BLaER1 (cell line): ENCODE measurements at regions not wholly inside any gene's neighbourhood (a gene's known extent, or its start where the extent isn't known, plus 50 kb on each side); places are given as distances from the start of the nearest gene placed in this dataset.

Experiments used
- H3K27ac ChIP-seq: shearing (Covaris generic); formaldehyde crosslinking; 2 replicates; pipeline ENCODE4 v1.8.1; 2022
- H3K27me3 ChIP-seq: shearing (Covaris generic); formaldehyde crosslinking; 2 replicates; pipeline ENCODE4 v1.8.1; 2022
- H3K36me3 ChIP-seq: shearing (Covaris generic); formaldehyde crosslinking; 2 replicates; pipeline ENCODE4 v1.8.1; 2022
- H3K4me1 ChIP-seq: shearing (Covaris generic); formaldehyde crosslinking; 2 replicates; pipeline ENCODE4 v1.8.1; 2022
- H3K4me2 ChIP-seq: shearing (Covaris generic); formaldehyde crosslinking; 2 replicates; pipeline ENCODE4 v1.8.1; 2022
- H3K4me3 ChIP-seq: shearing (Covaris generic); formaldehyde crosslinking; 2 replicates; pipeline ENCODE4 v1.8.1; 2022
- H3K9ac ChIP-seq: shearing (Covaris generic); formaldehyde crosslinking; 2 replicates; pipeline ENCODE4 v1.8.1; 2022
- H3K9me3 ChIP-seq: shearing (Covaris generic); formaldehyde crosslinking; 2 replicates; pipeline ENCODE4 v1.8.1; 2022
- H4K20me1 ChIP-seq: shearing (Covaris generic); formaldehyde crosslinking; 2 replicates; pipeline ENCODE4 v1.8.1; 2022
- Cebpa-rat ChIP-seq: shearing (Covaris generic); IDR thresholded peaks from 2 replicates; pipeline ENCODE4 v1.8.1; 2022

GRCh38 chr7:24341691-24342413 is 57.9 kb downstream of the NPY start:
- no peak for TF ChIP-seq Cebpa-rat
- Histone ChIP-seq H3K4me2 (no peak overlapping the region), H4K20me1 (no peaks in the 10 kb centered on the region)

GRCh38 chr7:24343614-24344013 is 59.6 kb downstream of the NPY start:
- Histone ChIP-seq H3K4me3 (no peak overlapping the region), H3K4me2 (no peak overlapping the region), H3K9me3 (peaks cover 13% of the 10 kb centered on the region), H3K36me3 (no peaks in the 10 kb centered on the region), H3K4me1 (peaks cover 29% of the 10 kb centered on the region), H3K27ac (no peak overlapping the region), H3K9ac (no peak overlapping the region), H4K20me1 (no peaks in the 10 kb centered on the region), H3K27me3 (no peaks in the 10 kb centered on the region)
- TF ChIP-seq Cebpa-rat: no peak

More at GRCh38 chr7:24341691-24342413, 57.9 kb downstream of the NPY start:
- Histone ChIP-seq H3K27me3 (no peaks in the 10 kb centered on the region), H3K36me3 (no peaks in the 10 kb centered on the region), H3K4me3 (no peak overlapping the region), H3K4me1 (peaks cover 24% of the 10 kb centered on the region), H3K9ac (no peak overlapping the region), H3K27ac (no peak overlapping the region), H3K9me3 (no peaks in the 10 kb centered on the region)

GRCh38 chr7:24346129-24346528 is 62.1 kb downstream of the NPY start:
- Histone ChIP-seq H3K9me3 (peaks cover 38% of the 10 kb centered on the region), H3K4me3 (no peak overlapping the region), H3K4me2 (peak overlapping the region; percentile 54), H4K20me1 (no peaks in the 10 kb centered on the region), H3K27me3 (no peaks in the 10 kb centered on the region), H3K36me3 (peaks cover 8% of the 10 kb centered on the region; the same call in 1 of the 2 replicates), H3K4me1 (peaks cover 29% of the 10 kb centered on the region), H3K27ac (no peak overlapping the region), H3K9ac (no peak overlapping the region)
- no peak for TF ChIP-seq Cebpa-rat

- Histone ChIP-seq H3K27ac (no peak overlapping the region), H4K20me1 (no peaks in the 10 kb centered on the region), H3K27me3 (no peaks in the 10 kb centered on the region), H3K4me1 (peaks cover 29% of the 10 kb centered on the region), H3K4me3 (no peak overlapping the region), H3K9me3 (peaks cover 38% of the 10 kb centered on the region), H3K9ac (no peak overlapping the region), H3K4me2 (peak overlapping the region; percentile 54), H3K36me3 (peaks cover 8% of the 10 kb centered on the region; the same call in 1 of the 2 replicates)
- TF ChIP-seq Cebpa-rat: no peak
Observed at GRCh38 chr7:24346716-24347115, 62.7 kb downstream of the NPY start.

- Histone ChIP-seq H3K9me3 (peaks cover 48% of the 10 kb centered on the region), H3K27ac (no peak overlapping the region), H3K4me2 (no peak overlapping the region), H3K4me1 (peaks cover 29% of the 10 kb centered on the region), H4K20me1 (no peaks in the 10 kb centered on the region), H3K36me3 (peaks cover 8% of the 10 kb centered on the region; the same call in 1 of the 2 replicates), H3K4me3 (no peak overlapping the region), H3K27me3 (no peaks in the 10 kb centered on the region), H3K9ac (no peak overlapping the region)
- no peak for TF ChIP-seq Cebpa-rat
Observed at GRCh38 chr7:24349339-24349738, 65.3 kb downstream of the NPY start.

GRCh38 chr7:24354456-24354855 is 70.5 kb downstream of the NPY start:
- H3K9ac ChIP-seq: no peak overlapping the region
- H3K4me2 ChIP-seq: no peak overlapping the region
- H3K4me1 ChIP-seq: peaks cover 7% of the 10 kb centered on the region
- H3K27me3 ChIP-seq: no peaks in the 10 kb centered on the region
- no peak for TF ChIP-seq Cebpa-rat
- no peak overlapping the region for H3K27ac ChIP-seq
- H3K4me3 ChIP-seq: no peak overlapping the region
- H4K20me1 ChIP-seq: no peaks in the 10 kb centered on the region
- H3K36me3 ChIP-seq: peaks cover 8% of the 10 kb centered on the region; the same call in 1 of the 2 replicates
- peaks cover 31% of the 10 kb centered on the region for H3K9me3 ChIP-seq

- Histone ChIP-seq H3K36me3 (no peaks in the 10 kb centered on the region), H3K27ac (no peak overlapping the region), H3K4me2 (no peak overlapping the region), H4K20me1 (no peaks in the 10 kb centered on the region), H3K27me3 (no peaks in the 10 kb centered on the region), H3K4me1 (no peaks in the 10 kb centered on the region), H3K9me3 (peaks cover 14% of the 10 kb centered on the region), H3K9ac (no peak overlapping the region), H3K4me3 (no peak overlapping the region)
- TF ChIP-seq Cebpa-rat: no peak
Observed at GRCh38 chr7:24356718-24357386, 72.9 kb downstream of the NPY start.

- Histone ChIP-seq H3K4me1 (peaks cover 17% of the 10 kb centered on the region), H3K4me2 (no peak overlapping the region), H4K20me1 (no peaks in the 10 kb centered on the region), H3K9me3 (peaks cover 14% of the 10 kb centered on the region), H3K27ac (no peak overlapping the region), H3K36me3 (no peaks in the 10 kb centered on the region), H3K9ac (no peak overlapping the region), H3K27me3 (no peaks in the 10 kb centered on the region), H3K4me3 (no peak overlapping the region)
- no peak for TF ChIP-seq Cebpa-rat
Observed at GRCh38 chr7:24361001-24361400, 77.0 kb downstream of the NPY start.

- no peak for TF ChIP-seq Cebpa-rat
- Histone ChIP-seq H3K9ac (no peak overlapping the region), H3K27ac (peak overlapping the region; percentile 81)
Observed at GRCh38 chr7:24365606-24366005, 81.6 kb downstream of the NPY start.

GRCh38 chr7:24366876-24367275 is 82.9 kb downstream of the NPY start:
- peak overlapping the region; percentile 85 for H3K4me2 ChIP-seq
- H3K9ac ChIP-seq: peak overlapping the region; percentile 67; the same call in 1 of the 2 replicates
- no peaks in the 10 kb centered on the region for H3K36me3 ChIP-seq
- H3K27me3 ChIP-seq: no peaks in the 10 kb centered on the region
- TF ChIP-seq Cebpa-rat: no peak
- H3K4me1 ChIP-seq: peaks cover 50% of the 10 kb centered on the region
- H3K4me3 ChIP-seq: peak overlapping the region; percentile 36; the same call in 1 of the 2 replicates
- H4K20me1 ChIP-seq: no peaks in the 10 kb centered on the region
- peaks cover 26% of the 10 kb centered on the region for H3K9me3 ChIP-seq
- peak overlapping the region; percentile 81 for H3K27ac ChIP-seq

More at GRCh38 chr7:24365606-24366005, 81.6 kb downstream of the NPY start:
- peaks cover 26% of the 10 kb centered on the region for H3K9me3 ChIP-seq
- H3K27me3 ChIP-seq: no peaks in the 10 kb centered on the region
- peak overlapping the region; percentile 85 for H3K4me2 ChIP-seq
- no peak overlapping the region for H3K4me3 ChIP-seq
- peaks cover 50% of the 10 kb centered on the region for H3K4me1 ChIP-seq
- H4K20me1 ChIP-seq: no peaks in the 10 kb centered on the region
- H3K36me3 ChIP-seq: no peaks in the 10 kb centered on the region
